ENCODE measurements at regions not wholly inside any gene's neighbourhood (a gene's known extent, or its start where the extent isn't known, plus 50 kb on each side); places are given as distances from the start of the nearest gene placed in this dataset.

DNA sequence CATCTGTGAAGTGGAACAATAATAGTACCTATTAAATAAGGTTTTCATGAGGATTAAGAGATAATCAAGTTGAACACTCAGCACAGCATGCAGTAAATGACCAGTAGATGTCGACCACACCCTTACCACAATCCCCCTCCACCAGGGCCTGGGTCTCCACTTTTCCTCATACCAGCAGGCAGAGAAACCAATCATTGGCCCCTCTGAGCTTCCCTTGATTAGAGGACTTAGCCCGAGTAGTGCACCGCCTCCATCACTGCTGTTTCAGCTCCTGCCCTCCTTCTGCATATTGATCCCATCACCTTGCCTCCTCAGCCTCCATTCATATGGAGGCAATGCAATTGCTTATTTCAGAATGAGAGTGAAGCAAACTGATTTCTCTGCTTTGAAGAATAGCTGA is 96.5 kb upstream of the CDH11 start:
- no peak overlapping the region for H3K4me3 ChIP-seq
- H3K9me3 ChIP-seq = no peaks in the 10 kb centered on the region
- DNase-seq = no peak
- no peaks in the 10 kb centered on the region for H3K27me3 ChIP-seq
- WGBS, 2 donors = 63 to 70% methylated on average over 3 of the region's 3 CpGs
- intact Hi-C loops (cut with DNase I) = no loop called here
- no peaks in the 10 kb centered on the region for H3K4me1 ChIP-seq
- H3K27ac ChIP-seq = no peak overlapping the region
- TF ChIP-seq POLR2A (IDR thresholded peaks at IDR 0.05) (no peak), POLR2AphosphoS5 (IDR thresholded peaks at IDR 0.05) (no peak), EP300 (IDR thresholded peaks at IDR 0.05) (no peak)
- no peaks in the 10 kb centered on the region for H3K36me3 ChIP-seq

DNA sequence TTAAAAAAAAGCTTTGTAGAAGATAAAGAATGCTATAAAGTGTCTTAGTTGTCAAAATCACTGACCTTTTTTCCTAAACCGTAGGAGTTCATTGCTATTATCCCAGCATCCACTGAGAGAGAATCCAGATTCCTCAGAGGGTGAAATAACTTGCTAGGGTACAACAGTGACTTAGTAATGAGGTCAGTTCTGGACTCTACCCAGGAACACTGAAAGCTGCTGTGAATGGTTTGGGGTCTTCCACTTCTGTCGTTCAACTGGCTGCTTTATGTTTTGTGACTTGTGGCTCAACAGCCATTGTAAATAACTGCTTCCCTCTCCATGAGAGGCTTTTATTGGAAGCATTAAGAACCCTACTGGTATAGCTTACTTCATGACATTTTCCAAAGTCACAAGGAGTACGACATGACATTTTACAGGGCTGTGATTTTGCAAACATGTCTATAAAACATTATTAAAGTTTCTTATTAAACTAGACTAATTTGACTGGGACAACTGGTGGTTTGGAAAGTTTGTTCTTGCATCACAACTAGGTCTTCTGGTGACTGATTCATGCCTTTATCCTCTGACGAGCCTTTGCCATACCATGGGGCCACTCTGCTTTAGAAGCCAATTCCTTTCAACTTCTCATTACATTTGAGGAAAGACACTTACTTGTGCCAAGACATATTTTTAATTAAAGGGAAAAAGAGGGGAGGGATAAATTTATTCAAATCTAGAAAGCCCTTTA is 92.2 kb upstream of the CDH11 start:
- no peaks in the 10 kb centered on the region for H3K4me1 ChIP-seq
- no peaks in the 10 kb centered on the region for H3K27me3 ChIP-seq
- H3K9me3 ChIP-seq = no peaks in the 10 kb centered on the region
- intact Hi-C loops (cut with DNase I) = no loop called here
- no peak overlapping the region for H3K4me3 ChIP-seq
- no peak for DNase-seq
- no peaks in the 10 kb centered on the region for H3K36me3 ChIP-seq
- 59% methylated on average over 4 of the region's 4 CpGs for WGBS, 2 donors
- TF ChIP-seq, protein P1, sequence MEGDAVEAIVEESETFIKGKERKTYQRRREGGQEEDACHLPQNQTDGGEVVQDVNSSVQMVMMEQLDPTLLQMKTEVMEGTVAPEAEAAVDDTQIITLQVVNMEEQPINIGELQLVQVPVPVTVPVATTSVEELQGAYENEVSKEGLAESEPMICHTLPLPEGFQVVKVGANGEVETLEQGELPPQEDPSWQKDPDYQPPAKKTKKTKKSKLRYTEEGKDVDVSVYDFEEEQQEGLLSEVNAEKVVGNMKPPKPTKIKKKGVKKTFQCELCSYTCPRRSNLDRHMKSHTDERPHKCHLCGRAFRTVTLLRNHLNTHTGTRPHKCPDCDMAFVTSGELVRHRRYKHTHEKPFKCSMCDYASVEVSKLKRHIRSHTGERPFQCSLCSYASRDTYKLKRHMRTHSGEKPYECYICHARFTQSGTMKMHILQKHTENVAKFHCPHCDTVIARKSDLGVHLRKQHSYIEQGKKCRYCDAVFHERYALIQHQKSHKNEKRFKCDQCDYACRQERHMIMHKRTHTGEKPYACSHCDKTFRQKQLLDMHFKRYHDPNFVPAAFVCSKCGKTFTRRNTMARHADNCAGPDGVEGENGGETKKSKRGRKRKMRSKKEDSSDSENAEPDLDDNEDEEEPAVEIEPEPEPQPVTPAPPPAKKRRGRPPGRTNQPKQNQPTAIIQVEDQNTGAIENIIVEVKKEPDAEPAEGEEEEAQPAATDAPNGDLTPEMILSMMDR (IDR thresholded peaks at IDR 0.05) = no peak
- TF ChIP-seq POLR2AphosphoS5 (IDR thresholded peaks at IDR 0.05) = no peak
- TF ChIP-seq EP300 (IDR thresholded peaks at IDR 0.05) = no peak
- no peak for TF ChIP-seq POLR2A (IDR thresholded peaks at IDR 0.05)
- no peak overlapping the region for H3K27ac ChIP-seq

DNA sequence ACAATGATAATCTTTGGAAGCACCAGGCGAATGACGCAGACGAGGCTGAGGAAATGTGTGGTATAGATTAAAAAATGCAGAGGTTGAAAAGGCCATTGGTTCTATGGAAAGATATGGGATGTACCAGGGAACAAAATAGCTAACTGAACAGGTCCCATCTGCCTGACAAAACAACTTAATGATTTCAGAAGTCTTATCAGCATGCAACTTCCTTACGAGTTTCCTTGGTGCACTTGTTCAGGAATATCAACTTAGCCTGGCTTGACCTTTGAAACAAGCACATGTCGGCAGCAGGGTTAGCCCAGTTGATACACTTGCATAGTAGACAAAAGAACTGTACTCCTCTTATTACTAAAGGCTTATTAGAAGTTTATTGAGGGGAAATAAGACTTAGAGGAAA is 90.9 kb upstream of the CDH11 start:
- TF ChIP-seq EP300 (IDR thresholded peaks at IDR 0.05) = no peak
- TF ChIP-seq POLR2AphosphoS5 (IDR thresholded peaks at IDR 0.05) = no peak
- TF ChIP-seq, protein P1 (IDR thresholded peaks at IDR 0.05) = no peak
- no peak for TF ChIP-seq POLR2A (IDR thresholded peaks at IDR 0.05)
- Histone ChIP-seq H3K27me3 (no peaks in the 10 kb centered on the region), H3K4me3 (no peak overlapping the region), H3K4me1 (no peaks in the 10 kb centered on the region), H3K9me3 (no peaks in the 10 kb centered on the region), H3K27ac (no peak overlapping the region), H3K36me3 (no peaks in the 10 kb centered on the region)
- no peak for DNase-seq
- intact Hi-C loops (cut with DNase I) = no loop called here
- WGBS, 2 donors = 59 to 79% methylated on average over 5 of the region's 5 CpGs

DNA sequence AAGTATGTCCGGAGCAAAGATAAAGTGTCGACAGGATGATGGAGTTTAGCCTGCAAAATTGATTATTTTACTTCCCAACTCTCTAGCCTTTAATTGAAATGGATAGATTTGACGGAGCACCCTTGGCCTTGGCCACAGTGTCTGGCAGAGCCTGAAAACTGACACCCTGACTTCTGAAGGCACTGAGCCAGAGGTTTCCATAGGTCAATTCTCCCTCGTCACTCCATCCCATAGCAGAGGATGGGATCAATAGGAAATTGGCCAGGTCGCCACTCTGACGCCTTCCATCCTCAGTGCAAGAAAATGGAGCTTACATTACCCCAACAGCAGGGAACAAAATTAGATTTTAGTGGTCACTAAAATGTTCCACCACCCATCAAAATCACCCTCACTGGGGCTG is 90.4 kb upstream of the CDH11 start:
- Histone ChIP-seq H3K9me3 (no peaks in the 10 kb centered on the region), H3K27ac (no peak overlapping the region), H3K4me1 (no peaks in the 10 kb centered on the region), H3K27me3 (no peaks in the 10 kb centered on the region), H3K4me3 (no peak overlapping the region), H3K36me3 (no peaks in the 10 kb centered on the region)
- intact Hi-C loops (cut with DNase I) = no loop called here
- 92 to 94% methylated on average over 6 of the region's 6 CpGs for WGBS, 2 donors
- no peak for TF ChIP-seq POLR2AphosphoS5 (IDR thresholded peaks at IDR 0.05)
- TF ChIP-seq EP300 (IDR thresholded peaks at IDR 0.05) = no peak
- TF ChIP-seq, protein P1 (IDR thresholded peaks at IDR 0.05) = no peak
- no peak for TF ChIP-seq POLR2A (IDR thresholded peaks at IDR 0.05)
- no peak for DNase-seq

DNA sequence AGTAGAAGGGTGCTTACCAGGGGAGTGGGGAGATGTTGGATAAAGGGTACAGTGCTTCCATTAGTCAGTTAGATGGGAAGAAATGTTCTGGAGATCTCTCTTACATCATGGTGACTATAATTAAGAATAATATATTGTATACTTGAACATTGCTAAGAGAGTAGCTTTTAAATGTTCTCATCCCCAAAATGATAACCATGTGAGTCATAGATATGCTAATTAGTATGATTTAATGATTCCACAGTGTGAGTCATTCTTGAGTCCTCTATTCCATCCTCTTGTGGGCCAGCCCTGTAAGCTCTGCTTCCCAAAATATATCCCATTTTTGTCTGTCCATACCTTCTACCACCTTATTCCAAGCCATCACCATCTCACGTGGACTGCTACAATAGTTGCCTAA is 80.6 kb upstream of the CDH11 start:
- Histone ChIP-seq H3K9me3 (no peaks in the 10 kb centered on the region), H3K4me3 (no peak overlapping the region), H3K4me1 (no peaks in the 10 kb centered on the region), H3K27me3 (no peaks in the 10 kb centered on the region), H3K36me3 (no peaks in the 10 kb centered on the region), H3K27ac (no peak overlapping the region)
- 82 to 88% methylated on average over 1 of the region's 1 CpG for WGBS, 2 donors
- intact Hi-C loops (cut with DNase I) = no loop called here
- TF ChIP-seq POLR2AphosphoS5 (IDR thresholded peaks at IDR 0.05) (no peak), POLR2A (IDR thresholded peaks at IDR 0.05) (no peak), EP300 (IDR thresholded peaks at IDR 0.05) (no peak)
- TF ChIP-seq, protein P1 (IDR thresholded peaks at IDR 0.05) = no peak
- DNase-seq = no peak
